Caco-2 (cell line): ENCODE measurements at regions not wholly inside any gene's neighbourhood (a gene's known extent, or its start where the extent isn't known, plus 50 kb on each side); places are given as distances from the start of the nearest gene placed in this dataset.

ENCODE experiments used
- BruUV-seq: library from RNA; stranded (reverse); fragments of 400-500 nt; replicated peaks from 2 replicates; lab custom pipeline; 2021; lab: Mats Ljungman, UMichigan
- CTCF ChIA-PET: fragments of 300-600 bp; sonication (Branson Sonifier 250); formaldehyde crosslinking; loops from one replicate; lab custom pipeline; 2022; ENCODE audit warnings: antibody characterized with exemption; lab: Charles Lee
- POLR2A ChIA-PET: fragments of 300-600 bp; sonication (Branson Sonifier 250); formaldehyde crosslinking; loops from one replicate; lab custom pipeline; 2022; ENCODE audit warnings: antibody characterized with exemption; lab: Charles Lee
- DNase-seq, 2 experiments: peaks; one replicate each; pipeline versions ENCODE4 v3.0.0 to v3.0.0-alpha.2; 2020 to 2022
- H3K27me3 ChIP-seq: replicated peaks from 2 replicates; pipeline ENCODE4 v1.6.0; 2011; ENCODE audit warnings: low read length; ENCODE audit not compliant: control insufficient read depth, insufficient read depth
- H3K36me3 ChIP-seq: 2 replicates; pipeline ENCODE4 v1.5.1; 2011; ENCODE audit warnings: low read length; ENCODE audit not compliant: control insufficient read depth, insufficient read depth
- H3K4me1 ChIP-seq: fragments of 250-450 bp; sonication (Bioruptor Pico); 2 replicates; pipeline ENCODE4 v1.5.1; 2020; ENCODE audit warnings: mild to moderate bottlenecking
- H3K4me3 ChIP-seq: 2 replicates; pipeline ENCODE4 v1.5.1; 2011; ENCODE audit warnings: low read depth, mild to moderate bottlenecking, control low read depth, low read length
- H3K9me3 ChIP-seq: fragments of 250-450 bp; sonication (Bioruptor Pico); 2 replicates; pipeline ENCODE4 v1.5.1; 2020; ENCODE audit warnings: mild to moderate bottlenecking, moderate library complexity
- H3K27ac Mint-ChIP-seq: one replicate; pipeline ENCODE4 v1.8.0; 2022; ENCODE audit warnings: mixed read lengths; ENCODE audit not compliant: unreplicated experiment
- H3K27me3 Mint-ChIP-seq: one replicate; pipeline ENCODE4 v1.8.0; 2022; ENCODE audit warnings: mixed read lengths; ENCODE audit not compliant: insufficient read depth, unreplicated experiment
- H3K36me3 Mint-ChIP-seq: one replicate; pipeline ENCODE4 v1.8.0; 2022; ENCODE audit warnings: mild to moderate bottlenecking, mixed read lengths; ENCODE audit not compliant: insufficient read depth, unreplicated experiment
- H3K4me1 Mint-ChIP-seq: one replicate; pipeline ENCODE4 v1.8.0; 2022; ENCODE audit warnings: low read depth, mixed read lengths; ENCODE audit not compliant: unreplicated experiment
- H3K4me3 Mint-ChIP-seq: one replicate; pipeline ENCODE4 v1.8.0; 2022; ENCODE audit warnings: mild to moderate bottlenecking, moderate library complexity, mixed read lengths; ENCODE audit not compliant: unreplicated experiment
- H3K9me3 Mint-ChIP-seq: one replicate; pipeline ENCODE4 v1.8.0; 2022; ENCODE audit warnings: mixed read lengths; ENCODE audit not compliant: unreplicated experiment
- CTCF ChIP-seq, 2 experiments: fragments of 200-600 bp in 1 of 2; IDR thresholded peaks; 1 replicate in 1 of 2; 2 replicates in 1 of 2; pipeline versions ENCODE4 v1.5.1 to v1.8.0; 2011 to 2022; ENCODE audit warnings: antibody characterized with exemption in 1 of 2, control low read depth in 1 of 2, inconsistent platforms in 1 of 2, low read depth in 1 of 2, low read length in 1 of 2, mild to moderate bottlenecking in 1 of 2, moderate library complexity in 1 of 2; ENCODE audit not compliant: insufficient read depth in 1 of 2, severe bottlenecking in 1 of 2, unreplicated experiment in 1 of 2
- intact Hi-C: fragments of 100-400 bp; cut with micrococcal nuclease; formaldehyde crosslinking; loops from one replicate; pipeline ENCODE4 v1.10.0; 2022; ENCODE audit not compliant: unreplicated experiment

- POLR2A ChIA-PET = no interaction called here
- no TSS peak for BruUV-seq
These were observed 670.9 kb downstream of the TOX3 start for GRCh38 chr16:51875834-51876600.

GRCh38 chr16:51872524-51872923 is 674.4 kb downstream of the TOX3 start:
- no peak for DNase-seq
- Histone ChIP-seq H3K9me3 (no peaks in the 10 kb centered on the region), H3K36me3 (no peaks in the 10 kb centered on the region), H3K4me3 (no peak overlapping the region), H3K4me1 (no peaks in the 10 kb centered on the region), H3K27me3 (no peaks in the 10 kb centered on the region)
- intact Hi-C loops = no loop called here
- no peaks in the 10 kb centered on the region for H3K4me1 Mint-ChIP-seq
- ChIA-PET CTCF (no interaction called here), POLR2A (no interaction called here)
- no TSS peak for BruUV-seq
- H3K9me3 Mint-ChIP-seq = no peaks in the 10 kb centered on the region
- H3K27me3 Mint-ChIP-seq = no peaks in the 10 kb centered on the region
- H3K36me3 Mint-ChIP-seq = no peaks in the 10 kb centered on the region
- no peak overlapping the region for H3K27ac Mint-ChIP-seq
- TF ChIP-seq CTCF (IDR thresholded peaks at IDR 0.05; ENCODE audit: insufficient read depth in 1 of 2, low read depth in 1 of 2, low read length in 1 of 2, severe bottlenecking in 1 of 2, unreplicated experiment in 1 of 2) = no peak
- H3K4me3 Mint-ChIP-seq = no peak overlapping the region

More at GRCh38 chr16:51875834-51876600, 670.9 kb downstream of the TOX3 start:
- no peaks in the 10 kb centered on the region for H3K36me3 Mint-ChIP-seq
- CTCF ChIA-PET = no interaction called here
- Histone ChIP-seq H3K27me3 (no peaks in the 10 kb centered on the region), H3K9me3 (no peaks in the 10 kb centered on the region), H3K4me3 (no peak overlapping the region), H3K4me1 (no peaks in the 10 kb centered on the region), H3K36me3 (no peaks in the 10 kb centered on the region)
- H3K9me3 Mint-ChIP-seq = no peaks in the 10 kb centered on the region
- no peak overlapping the region for H3K27ac Mint-ChIP-seq
- TF ChIP-seq CTCF (IDR thresholded peaks at IDR 0.05; ENCODE audit: insufficient read depth in 1 of 2, low read depth in 1 of 2, low read length in 1 of 2, severe bottlenecking in 1 of 2, unreplicated experiment in 1 of 2) = no peak
- no peaks in the 10 kb centered on the region for H3K27me3 Mint-ChIP-seq
- no peak overlapping the region for H3K4me3 Mint-ChIP-seq
- DNase-seq = no peak
- intact Hi-C loops = no loop called here
- H3K4me1 Mint-ChIP-seq = no peaks in the 10 kb centered on the region

GRCh38 chr16:51870296-51870854 is 676.6 kb downstream of the TOX3 start:
- no peak for DNase-seq
- TF ChIP-seq CTCF (IDR thresholded peaks at IDR 0.05; ENCODE audit: insufficient read depth in 1 of 2, low read depth in 1 of 2, low read length in 1 of 2, severe bottlenecking in 1 of 2, unreplicated experiment in 1 of 2) = no peak
- H3K4me1 ChIP-seq = no peaks in the 10 kb centered on the region
- no peaks in the 10 kb centered on the region for H3K9me3 ChIP-seq
- no peaks in the 10 kb centered on the region for H3K36me3 ChIP-seq
- POLR2A ChIA-PET = no interaction called here
- H3K4me3 ChIP-seq = no peak overlapping the region
- Mint-ChIP-seq H3K4me1 (no peaks in the 10 kb centered on the region), H3K27ac (no peak overlapping the region), H3K4me3 (no peak overlapping the region), H3K36me3 (no peaks in the 10 kb centered on the region), H3K9me3 (no peaks in the 10 kb centered on the region), H3K27me3 (no peaks in the 10 kb centered on the region)
- H3K27me3 ChIP-seq = no peaks in the 10 kb centered on the region
- CTCF ChIA-PET = interaction anchor here (0.6 kb wide), 1 partner anchor 15 kb away, joined by 5 read pairs; no protein-coding TSS in a partner anchor
- intact Hi-C loops = no loop called here
- BruUV-seq = no TSS peak
